Breast epithelium (tissue), 4 donors: ENCODE measurements at regions not wholly inside any gene's neighbourhood (a gene's known extent, or its start where the extent isn't known, plus 50 kb on each side); places are given as distances from the start of the nearest gene placed in this dataset.

Experiments
- DNase-seq, 2 donors: peaks; one replicate each; pipeline ENCODE4 v3.0.0-alpha.2; 2019; ENCODE audit warnings: low spot score in 2 of 2
- H3K27ac ChIP-seq, 2 donors: fragments of 200-600 bp; sonication (generic) in 1 of 2; one replicate each; pipeline ENCODE4 v1.5.1; 2016 to 2019; ENCODE audit warnings: mild to moderate bottlenecking in 1 of 2
- H3K27me3 ChIP-seq, 2 donors: fragments of 200-600 bp; sonication (generic) in 1 of 2; one replicate each; pipeline versions ENCODE4 v1.5.1 to v1.6.0; 2017 to 2019; ENCODE audit warnings: control low read depth in 1 of 2, mild to moderate bottlenecking in 1 of 2
- H3K36me3 ChIP-seq: fragments of 200-600 bp; one replicate; pipeline ENCODE4 v1.5.1; 2019
- H3K4me1 ChIP-seq, 2 donors: fragments of 200-600 bp; sonication (generic); one replicate each; pipeline ENCODE4 v1.5.1; 2016 to 2019; ENCODE audit warnings: control low read depth in 1 of 2
- H3K4me3 ChIP-seq, 3 donors: fragments of 200-600 bp; sonication (generic); 1 replicate in 2 of 3; 2 replicates in 1 of 3; pipeline ENCODE4 v1.5.1; 2016 to 2019; ENCODE audit warnings: mild to moderate bottlenecking in 3 of 3, moderate library complexity in 2 of 3
- H3K9me3 ChIP-seq, 2 donors: fragments of 200-600 bp; sonication (generic) in 1 of 2; one replicate each; pipeline ENCODE4 v1.5.1; 2016 to 2019; ENCODE audit warnings: control low read depth in 1 of 2
- CTCF ChIP-seq, 3 donors: fragments of 450-650 bp; IDR thresholded peaks; one replicate each; pipeline ENCODE4 v1.5.1; 2016 to 2017; ENCODE audit warnings: antibody characterized with exemption in 3 of 3, mild to moderate bottlenecking in 3 of 3, moderate library complexity in 3 of 3
- POLR2A ChIP-seq: fragments of 450-650 bp; IDR thresholded peaks from one replicate; pipeline ENCODE4 v1.6.1; 2016; ENCODE audit warnings: antibody characterized with exemption, mild to moderate bottlenecking, moderate library complexity
- POLR2AphosphoS5 ChIP-seq, 3 donors: sonication (generic); formaldehyde crosslinking; IDR thresholded peaks; one replicate each; pipeline ENCODE4 v1.6.1; 2017; ENCODE audit warnings: antibody characterized with exemption in 3 of 3
- intact Hi-C: fragments of 100-400 bp; cut with DNase I; formaldehyde crosslinking; loops from one replicate; pipeline ENCODE4 v1.15.1; 2023; ENCODE audit warnings: low total_unique reads

- TF ChIP-seq CTCF (IDR thresholded peaks at IDR 0.05) (no peak), POLR2AphosphoS5 (IDR thresholded peaks at IDR 0.05) (no peak), POLR2A (no peak)
- no peak overlapping the region for H3K4me3 ChIP-seq
- intact Hi-C loops, result no loop called here
These were observed 299.9 kb downstream of the FAT3 start for GRCh38 chr11:92524542-92524941.

GRCh38 chr11:92527467-92527866 is 302.8 kb downstream of the FAT3 start:
- no peak for DNase-seq
- Histone ChIP-seq H3K9me3 (no peaks in the 10 kb centered on the region), H3K4me1 (no peaks in the 10 kb centered on the region), H3K27ac (no peak overlapping the region), H3K4me3 (no peak overlapping the region), H3K27me3 (no peaks in the 10 kb centered on the region), H3K36me3 (no peaks in the 10 kb centered on the region)
- TF ChIP-seq POLR2AphosphoS5 (IDR thresholded peaks at IDR 0.05) (no peak), CTCF (IDR thresholded peaks at IDR 0.05) (no peak), POLR2A (no peak)
- intact Hi-C loops, result no loop called here

More at GRCh38 chr11:92524542-92524941, 299.9 kb downstream of the FAT3 start:
- Histone ChIP-seq H3K4me1 (no peaks in the 10 kb centered on the region), H3K27me3 (no peaks in the 10 kb centered on the region), H3K36me3 (no peaks in the 10 kb centered on the region), H3K9me3 (no peaks in the 10 kb centered on the region), H3K27ac (no peak overlapping the region)
- DNase-seq, result no peak

- Histone ChIP-seq H3K27ac (no peak overlapping the region), H3K36me3 (no peaks in the 10 kb centered on the region), H3K9me3 (no peaks in the 10 kb centered on the region), H3K27me3 (no peaks in the 10 kb centered on the region), H3K4me1 (no peaks in the 10 kb centered on the region), H3K4me3 (no peak overlapping the region)
- DNase-seq, result peak in 1 of 2 donors; percentile 17
- intact Hi-C loops, result no loop called here
- TF ChIP-seq POLR2AphosphoS5 (IDR thresholded peaks at IDR 0.05), result no peak
These were observed 303.4 kb downstream of the FAT3 start for GRCh38 chr11:92528001-92528400.

- no peaks in the 10 kb centered on the region for H3K4me1 ChIP-seq
- H3K27ac ChIP-seq, result no peak overlapping the region
- H3K36me3 ChIP-seq, result no peaks in the 10 kb centered on the region
- no peak overlapping the region for H3K4me3 ChIP-seq
- intact Hi-C loops, result no loop called here
- TF ChIP-seq POLR2AphosphoS5 (IDR thresholded peaks at IDR 0.05), result no peak
- TF ChIP-seq POLR2A, result no peak
- no peak for TF ChIP-seq CTCF (IDR thresholded peaks at IDR 0.05)
- DNase-seq, result no peak
- H3K9me3 ChIP-seq, result no peaks in the 10 kb centered on the region
- no peaks in the 10 kb centered on the region for H3K27me3 ChIP-seq
These were observed 306.6 kb downstream of the FAT3 start for GRCh38 chr11:92531065-92531739.

GRCh38 chr11:92533657-92534335 is 309.2 kb downstream of the FAT3 start:
- intact Hi-C loops, result no loop called here
- H3K27me3 ChIP-seq, result no peaks in the 10 kb centered on the region
- H3K9me3 ChIP-seq, result no peaks in the 10 kb centered on the region
- H3K27ac ChIP-seq, result no peak overlapping the region
- H3K4me1 ChIP-seq, result no peaks in the 10 kb centered on the region
- no peak for TF ChIP-seq POLR2A
- TF ChIP-seq CTCF (IDR thresholded peaks at IDR 0.05), result no peak
- no peak for TF ChIP-seq POLR2AphosphoS5 (IDR thresholded peaks at IDR 0.05)
- no peaks in the 10 kb centered on the region for H3K36me3 ChIP-seq
- no peak overlapping the region for H3K4me3 ChIP-seq
- no peak for DNase-seq
